Renal pelvis (tissue), 1 donor: ENCODE measurements at regions not wholly inside any gene's neighbourhood (a gene's known extent, or its start where the extent isn't known, plus 50 kb on each side); places are given as distances from the start of the nearest gene placed in this dataset.
"Not testable (repeated sequence)": the region's sequence is repeated elsewhere in the genome, so short reads cannot be mapped to it uniquely, and the experiment has no call there.

Experiments
- DNase-seq: peaks from one replicate; pipeline ENCODE4 v3.0.0-alpha.2; 2013

GRCh38 chr4:138663883-138664282 lies 351.7 kb upstream of the NOCT start:
- DNase-seq: no peak

DNA sequence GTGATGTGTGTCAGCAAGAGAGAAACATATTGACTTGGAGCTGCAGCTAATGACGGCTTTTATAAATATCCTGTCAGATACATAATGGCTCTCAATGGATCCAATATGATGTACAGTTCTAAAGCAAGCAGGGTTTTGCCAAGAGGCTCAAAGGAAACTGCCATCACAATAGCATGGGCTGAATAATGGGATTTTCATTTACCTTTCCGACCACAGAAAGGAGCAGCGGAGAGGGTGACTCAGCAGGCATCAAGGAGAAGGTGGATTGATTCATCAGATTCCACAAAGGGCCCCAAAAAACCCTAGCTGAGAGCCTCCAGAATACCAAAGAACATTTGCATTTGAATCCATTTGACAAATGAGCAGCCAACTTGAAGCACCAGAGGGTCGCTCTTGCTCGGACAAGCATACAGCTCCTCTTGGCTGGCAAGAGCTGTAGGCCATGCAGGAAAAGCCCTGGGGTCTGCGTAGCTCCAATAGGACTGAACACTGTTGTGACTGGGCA lies 355.7 kb upstream of the NOCT start:
- DNase-seq: no peak

DNA sequence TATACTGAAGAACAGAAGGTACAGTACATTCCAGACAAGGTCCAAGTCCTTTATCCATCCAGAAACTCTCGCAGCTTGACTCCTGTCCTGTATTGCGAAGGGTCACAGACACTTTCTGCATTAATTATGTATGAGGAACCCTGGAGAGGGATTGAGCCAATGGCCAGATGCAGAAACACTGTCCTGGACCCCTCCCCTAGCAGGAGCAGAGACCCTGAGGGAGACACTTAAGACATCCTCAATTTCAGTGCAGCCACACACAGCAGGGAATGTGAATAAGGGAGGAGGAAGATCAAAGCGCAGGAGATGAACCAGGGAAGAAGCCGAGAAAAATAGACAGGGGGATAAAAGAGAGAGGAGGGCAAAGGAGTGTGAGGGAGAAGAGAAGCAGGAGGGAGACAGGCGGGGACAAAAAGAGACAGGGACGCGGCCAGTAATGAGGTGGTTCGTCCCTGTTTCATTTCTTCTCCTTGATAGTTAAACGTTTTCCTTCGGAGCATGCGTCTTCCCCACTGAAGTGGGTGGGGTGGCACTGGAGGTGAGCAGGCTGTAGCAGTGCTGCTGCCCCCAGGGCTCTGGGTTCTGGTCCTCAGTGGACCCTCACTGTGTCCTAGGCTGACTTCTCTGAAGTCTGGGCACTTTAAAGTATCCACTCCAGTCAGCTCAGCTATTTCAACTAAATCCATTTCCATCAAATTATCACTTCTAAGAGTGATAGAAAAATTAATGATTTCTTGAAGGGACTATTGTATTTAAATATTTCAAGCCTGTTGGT lies 356.4 kb upstream of the NOCT start:
- DNase-seq: no peak

- DNase-seq: no peak
Measured at GRCh38 chr4:138658518-138658917, 357.1 kb upstream of the NOCT start.

GRCh38 chr4:138656990-138657389 lies 358.6 kb upstream of the NOCT start:
- DNase-seq: no peak

GRCh38 chr4:138655985-138656384 lies 359.6 kb upstream of the NOCT start:
- peak; percentile 28 for DNase-seq

GRCh38 chr4:138655286-138655685 lies 360.3 kb upstream of the NOCT start:
- DNase-seq: no peak

GRCh38 chr4:138650929-138651448 lies 364.6 kb upstream of the NOCT start:
- DNase-seq: no peak

DNA sequence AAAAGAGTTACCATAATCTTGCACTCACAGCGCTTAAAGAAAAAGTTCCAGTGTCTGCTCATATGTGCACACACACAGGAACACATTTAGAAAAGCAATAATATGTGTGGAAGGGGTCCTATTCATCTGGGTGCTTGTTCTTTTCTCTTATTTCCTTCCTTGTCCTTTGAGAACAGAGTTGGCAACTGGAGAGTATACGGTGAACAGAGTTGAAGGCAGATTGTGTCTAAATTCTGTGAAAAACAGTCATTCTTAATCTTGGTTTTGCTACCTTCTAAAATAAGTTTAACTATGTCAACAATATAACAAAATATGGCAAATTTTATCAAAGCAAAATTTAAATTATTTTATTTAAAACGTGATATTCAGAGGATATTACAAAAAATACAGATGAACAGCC lies 365.1 kb upstream of the NOCT start:
- no peak for DNase-seq

- no peak for DNase-seq
Measured at GRCh38 chr4:138647433-138647832, 368.1 kb upstream of the NOCT start.

DNA sequence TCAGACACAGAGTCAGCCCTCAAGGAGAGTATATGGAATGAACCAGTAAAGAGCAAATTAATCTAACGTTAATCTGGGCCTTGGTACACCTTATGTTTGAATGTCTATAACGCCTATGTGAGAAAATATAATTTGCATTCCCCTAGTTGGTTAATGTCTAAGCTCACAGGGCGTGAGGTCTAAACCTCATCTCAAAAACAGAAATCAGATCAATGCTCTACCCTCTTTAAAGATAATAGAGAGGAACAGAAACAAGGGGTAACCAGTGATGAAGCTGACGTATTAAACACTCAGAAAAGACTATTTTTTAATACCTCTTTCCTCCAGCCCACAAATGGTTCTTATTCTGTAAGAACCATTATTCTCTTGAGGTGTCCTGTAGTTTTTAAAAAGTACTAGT lies 369.2 kb upstream of the NOCT start:
- DNase-seq: no peak

GRCh38 chr4:138645289-138645688 lies 370.3 kb upstream of the NOCT start:
- DNase-seq: no peak

- DNase-seq: no peak
Measured at GRCh38 chr4:138644322-138644721, 371.3 kb upstream of the NOCT start.

DNA sequence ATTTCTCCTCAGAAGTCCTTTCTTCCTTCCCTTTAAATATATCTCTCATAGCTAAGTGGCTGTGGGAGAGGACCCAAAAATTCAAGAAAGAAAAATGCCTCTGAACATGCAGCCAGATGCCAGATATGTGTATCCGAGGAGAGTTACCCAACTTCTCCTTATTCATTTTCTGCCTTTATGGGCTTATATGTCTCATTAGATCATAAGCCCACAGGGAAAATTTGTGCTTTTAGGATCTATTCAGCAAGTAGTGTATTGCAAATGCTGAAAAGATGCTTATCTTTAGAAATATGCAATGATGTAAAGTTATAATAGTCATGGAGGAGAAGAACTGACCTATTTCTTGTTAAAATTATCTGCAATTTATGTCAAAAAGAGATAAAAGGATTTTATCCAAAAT lies 371.8 kb upstream of the NOCT start:
- DNase-seq: no peak

- DNase-seq: no peak
Measured at GRCh38 chr4:138639018-138639741, 376.4 kb upstream of the NOCT start.

DNA sequence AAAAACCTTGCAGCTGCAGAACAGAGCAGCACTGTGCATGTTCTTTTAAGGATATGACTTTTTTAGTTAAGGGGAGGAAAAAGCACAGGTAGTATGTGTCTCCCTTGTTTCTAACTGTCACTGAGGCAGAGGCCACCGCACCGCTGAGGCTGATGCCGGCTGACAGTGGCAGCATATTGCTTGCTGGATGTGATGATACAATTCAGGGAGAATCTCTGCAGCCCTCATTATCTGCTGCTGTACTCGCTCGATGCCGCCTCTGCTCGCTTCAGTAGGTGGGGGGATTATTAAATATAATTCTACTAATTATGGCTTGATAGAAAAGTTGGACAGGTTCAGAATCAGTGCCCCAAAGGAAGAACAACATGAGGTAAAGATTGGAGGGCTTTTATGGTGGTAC lies 378.8 kb upstream of the NOCT start:
- no peak for DNase-seq

DNA sequence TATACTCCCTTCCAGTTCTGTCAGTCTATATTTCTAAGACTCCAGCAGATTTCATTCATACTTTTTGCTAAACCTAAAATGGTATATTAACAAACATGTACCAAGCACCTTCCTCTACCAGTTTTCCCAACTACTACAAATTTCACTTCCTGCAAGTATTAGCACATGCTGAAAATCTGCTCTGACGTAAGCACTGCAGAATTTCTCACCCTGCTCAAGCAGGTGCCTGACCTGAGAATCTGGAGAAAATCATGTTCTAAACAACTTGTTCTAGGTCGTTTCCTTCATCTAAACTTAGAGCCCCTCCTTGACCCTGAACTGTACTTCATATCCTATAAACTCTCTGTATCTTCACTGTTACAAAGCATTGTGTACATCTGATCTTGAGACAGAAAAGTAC lies 380.7 kb upstream of the NOCT start:
- DNase-seq: no peak

GRCh38 chr4:138633580-138633904 lies 382.0 kb upstream of the NOCT start:
- no peak for DNase-seq

DNA sequence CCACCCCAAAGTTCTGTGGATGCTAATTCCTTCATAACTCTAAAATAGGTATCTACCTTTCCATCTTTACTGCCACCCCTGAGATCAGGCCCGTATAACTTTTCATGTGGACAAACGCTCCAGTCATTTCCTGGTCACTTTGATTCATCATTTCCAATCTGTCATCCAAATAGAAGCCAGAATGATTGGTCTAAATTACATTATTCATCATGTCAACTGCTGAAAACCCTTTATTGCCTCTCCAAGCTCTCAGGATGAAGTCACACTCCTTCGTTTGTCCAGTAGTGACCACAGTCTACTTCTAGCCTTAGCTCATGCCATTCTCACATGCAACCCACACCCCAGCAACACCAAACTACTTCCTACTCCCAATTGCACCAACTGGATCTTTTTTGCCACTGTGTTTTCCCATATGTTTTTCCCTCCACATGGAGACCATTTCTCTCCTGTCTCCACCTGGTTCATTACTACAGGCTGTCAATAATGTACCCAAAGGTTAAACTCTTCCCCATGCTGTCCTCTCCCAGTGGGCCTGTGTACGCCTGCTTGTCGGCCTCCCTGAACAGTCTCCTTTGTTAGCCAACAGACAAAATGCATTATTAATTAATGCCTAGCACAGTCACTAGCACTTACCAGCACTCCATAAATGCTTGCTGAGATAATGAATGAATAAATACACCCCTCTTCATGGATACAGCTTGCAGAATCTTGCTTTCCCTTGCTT lies 382.6 kb upstream of the NOCT start:
- DNase-seq: no peak

- no peak for DNase-seq
Measured at GRCh38 chr4:138630666-138631065, 384.9 kb upstream of the NOCT start.

- no peak for DNase-seq
Measured at GRCh38 chr4:138629669-138630068, 385.9 kb upstream of the NOCT start.

DNA sequence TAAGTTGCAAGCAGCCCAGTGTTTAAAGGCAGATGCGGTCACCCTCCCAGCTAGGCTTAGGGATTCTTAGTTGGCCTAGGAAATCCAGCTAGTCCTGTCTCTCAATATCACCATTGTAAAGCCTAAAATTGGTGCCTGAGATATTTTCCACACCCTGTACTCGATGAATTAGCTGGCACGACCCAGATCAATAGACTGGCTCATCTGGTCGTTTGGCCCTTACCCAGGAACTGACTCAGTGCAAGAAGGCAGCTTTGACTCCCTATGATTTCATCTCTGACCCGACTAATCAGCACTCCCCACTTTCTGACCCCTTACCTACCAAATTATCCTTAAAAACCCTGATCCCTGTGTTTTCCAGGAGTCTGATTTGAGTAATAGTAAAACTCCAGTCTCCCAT lies 384.9 kb upstream of the SLC7A11 start:
- no peak for DNase-seq

- not testable (repeated sequence) for DNase-seq
Measured at GRCh38 chr4:138622362-138622761, 380.2 kb upstream of the SLC7A11 start.
